Fibroblast of lung (primary cell): ENCODE measurements at regions not wholly inside any gene's neighbourhood (a gene's known extent, or its start where the extent isn't known, plus 50 kb on each side); places are given as distances from the start of the nearest gene placed in this dataset.

Experiments
- DNase-seq, 2 donors: peaks; one replicate each; pipeline versions ENCODE4 v3.0.0 to v3.0.0-alpha.2; 2010; ENCODE audit warnings: low read depth in 2 of 2
- H2AFZ ChIP-seq: 2 replicates; pipeline ENCODE4 v1.5.1; 2012; ENCODE audit warnings: low read length, control low read depth, inconsistent platforms
- H3K27ac ChIP-seq: 2 replicates; pipeline ENCODE4 v1.5.1; 2011; ENCODE audit warnings: low read length, control low read depth; ENCODE audit not compliant: insufficient read depth
- H3K27me3 ChIP-seq: 2 replicates; pipeline ENCODE4 v1.5.1; 2011; ENCODE audit warnings: mild to moderate bottlenecking, low read length; ENCODE audit not compliant: control insufficient read depth, insufficient read depth
- H3K36me3 ChIP-seq: 2 replicates; pipeline ENCODE4 v1.5.1; 2011; ENCODE audit warnings: low read length; ENCODE audit not compliant: control insufficient read depth, insufficient read depth
- H3K4me1 ChIP-seq: 2 replicates; pipeline ENCODE4 v1.5.1; 2011; ENCODE audit warnings: low read length; ENCODE audit not compliant: control insufficient read depth, insufficient read depth; ENCODE audit errors: extremely low read depth
- H3K4me2 ChIP-seq: 2 replicates; pipeline ENCODE4 v1.5.1; 2011; ENCODE audit warnings: low read length, control low read depth; ENCODE audit not compliant: insufficient read depth; ENCODE audit errors: extremely low read depth
- H3K4me3 ChIP-seq, 4 experiments: fragments of 200-600 bp in 1 of 4; sonication (generic) in 1 of 4; replicated peaks in 1 of 4; 2 replicates each; pipeline ENCODE4 v1.5.1; 2011 to 2016; ENCODE audit warnings: low read length in 4 of 4, low read depth in 3 of 4, mild to moderate bottlenecking in 3 of 4, control low read depth in 2 of 4, inconsistent platforms in 1 of 4, mixed read lengths in 1 of 4; ENCODE audit not compliant: insufficient read depth in 1 of 4; ENCODE audit errors: control extremely low read depth in 1 of 4
- H3K79me2 ChIP-seq: 2 replicates; pipeline ENCODE4 v1.5.1; 2012; ENCODE audit warnings: mild to moderate bottlenecking, low read length, inconsistent platforms; ENCODE audit not compliant: control insufficient read depth, insufficient read depth
- H3K9ac ChIP-seq: 2 replicates; pipeline ENCODE4 v1.5.1; 2011; ENCODE audit warnings: mild to moderate bottlenecking, low read length, control low read depth; ENCODE audit not compliant: insufficient read depth
- H3K9me3 ChIP-seq: 2 replicates; pipeline ENCODE4 v1.5.1; 2012; ENCODE audit warnings: low read depth, low read length; ENCODE audit not compliant: control insufficient read depth, insufficient read depth
- H4K20me1 ChIP-seq: 2 replicates; pipeline ENCODE4 v1.5.1; 2011; ENCODE audit warnings: low read length; ENCODE audit not compliant: control insufficient read depth, insufficient read depth; ENCODE audit errors: extremely low read depth
- EZH2 ChIP-seq: IDR thresholded peaks from 2 replicates; pipeline ENCODE4 v1.5.1; 2012; ENCODE audit warnings: low read length, control low read depth, mild to moderate bottlenecking; ENCODE audit errors: missing control alignments
- TF ChIP-seq, protein P1 (sequence below), 2 donors: IDR thresholded peaks in 1 of 2; conservative IDR thresholded peaks in 1 of 2; 1 replicate in 1 of 2; 2 replicates in 1 of 2; pipeline ENCODE4 v1.5.1; 2011 to 2012; ENCODE audit warnings: low read length in 2 of 2, control low read depth in 1 of 2, inconsistent platforms in 1 of 2, low read depth in 1 of 2, mild to moderate bottlenecking in 1 of 2

- Histone ChIP-seq H3K79me2 (no peaks in the 10 kb centered on the region), H3K36me3 (no peaks in the 10 kb centered on the region), H2AFZ (no peak overlapping the region), H3K27me3 (no peaks in the 10 kb centered on the region), H3K9me3 (no peaks in the 10 kb centered on the region), H3K9ac (no peak overlapping the region), H3K4me2 (no peak overlapping the region), H4K20me1 (no peaks in the 10 kb centered on the region), H3K27ac (no peak overlapping the region), H3K4me3 (no peak overlapping the region), H3K4me1 (no peaks in the 10 kb centered on the region)
- TF ChIP-seq, protein P1, sequence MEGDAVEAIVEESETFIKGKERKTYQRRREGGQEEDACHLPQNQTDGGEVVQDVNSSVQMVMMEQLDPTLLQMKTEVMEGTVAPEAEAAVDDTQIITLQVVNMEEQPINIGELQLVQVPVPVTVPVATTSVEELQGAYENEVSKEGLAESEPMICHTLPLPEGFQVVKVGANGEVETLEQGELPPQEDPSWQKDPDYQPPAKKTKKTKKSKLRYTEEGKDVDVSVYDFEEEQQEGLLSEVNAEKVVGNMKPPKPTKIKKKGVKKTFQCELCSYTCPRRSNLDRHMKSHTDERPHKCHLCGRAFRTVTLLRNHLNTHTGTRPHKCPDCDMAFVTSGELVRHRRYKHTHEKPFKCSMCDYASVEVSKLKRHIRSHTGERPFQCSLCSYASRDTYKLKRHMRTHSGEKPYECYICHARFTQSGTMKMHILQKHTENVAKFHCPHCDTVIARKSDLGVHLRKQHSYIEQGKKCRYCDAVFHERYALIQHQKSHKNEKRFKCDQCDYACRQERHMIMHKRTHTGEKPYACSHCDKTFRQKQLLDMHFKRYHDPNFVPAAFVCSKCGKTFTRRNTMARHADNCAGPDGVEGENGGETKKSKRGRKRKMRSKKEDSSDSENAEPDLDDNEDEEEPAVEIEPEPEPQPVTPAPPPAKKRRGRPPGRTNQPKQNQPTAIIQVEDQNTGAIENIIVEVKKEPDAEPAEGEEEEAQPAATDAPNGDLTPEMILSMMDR (conservative IDR thresholded peaks at IDR 0.05 in 1 of 2, IDR thresholded peaks at IDR 0.05 in 1 of 2; ENCODE audit: low read depth in 1 of 2, low read length in 2 of 2), result no peak
- TF ChIP-seq EZH2, result no peak
- peak; percentile 75 to 93 for DNase-seq
These were observed 276.1 kb downstream of the RPS6KC1 start for GRCh38 chr1:213327017-213327667.

DNA sequence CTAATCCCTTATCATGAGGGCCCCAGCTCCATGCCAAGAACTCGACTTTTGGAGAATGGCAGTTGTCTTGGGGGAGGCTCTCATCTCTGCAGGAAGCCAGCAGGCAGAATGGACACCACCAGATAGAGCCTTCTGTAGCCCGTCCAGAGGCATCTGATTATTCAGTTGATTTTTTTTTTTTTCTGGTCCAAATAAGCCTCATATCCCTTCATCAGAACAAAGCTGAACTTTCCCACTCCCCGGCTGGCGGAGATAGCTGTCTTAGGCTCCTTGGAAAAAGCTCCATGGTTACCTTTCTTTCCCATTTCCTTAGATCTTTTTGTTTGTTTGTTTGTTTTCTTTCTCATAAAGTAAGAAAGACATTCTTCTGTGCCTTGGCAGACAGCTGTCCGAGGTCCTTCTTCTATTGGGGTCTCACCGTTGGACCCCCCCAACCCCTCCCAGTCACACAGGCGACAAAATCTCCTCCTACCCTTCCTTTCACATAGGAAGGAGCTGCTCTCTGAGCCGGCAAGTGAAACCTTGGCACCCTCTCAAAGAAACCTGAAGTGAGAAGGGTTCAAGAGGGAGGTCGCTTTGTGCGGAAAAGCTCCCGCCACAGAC is 278.5 kb downstream of the RPS6KC1 start:
- Histone ChIP-seq H3K36me3 (no peaks in the 10 kb centered on the region), H3K4me3 (no peak overlapping the region), H4K20me1 (no peaks in the 10 kb centered on the region), H3K4me2 (no peak overlapping the region), H2AFZ (no peak overlapping the region), H3K79me2 (no peaks in the 10 kb centered on the region), H3K27ac (no peak overlapping the region), H3K27me3 (no peaks in the 10 kb centered on the region), H3K9me3 (no peaks in the 10 kb centered on the region), H3K9ac (no peak overlapping the region), H3K4me1 (no peaks in the 10 kb centered on the region)
- TF ChIP-seq, protein P1 (conservative IDR thresholded peaks at IDR 0.05 in 1 of 2, IDR thresholded peaks at IDR 0.05 in 1 of 2; ENCODE audit: low read depth in 1 of 2, low read length in 2 of 2), result no peak
- TF ChIP-seq EZH2, result no peak
- DNase-seq, result no peak

DNA sequence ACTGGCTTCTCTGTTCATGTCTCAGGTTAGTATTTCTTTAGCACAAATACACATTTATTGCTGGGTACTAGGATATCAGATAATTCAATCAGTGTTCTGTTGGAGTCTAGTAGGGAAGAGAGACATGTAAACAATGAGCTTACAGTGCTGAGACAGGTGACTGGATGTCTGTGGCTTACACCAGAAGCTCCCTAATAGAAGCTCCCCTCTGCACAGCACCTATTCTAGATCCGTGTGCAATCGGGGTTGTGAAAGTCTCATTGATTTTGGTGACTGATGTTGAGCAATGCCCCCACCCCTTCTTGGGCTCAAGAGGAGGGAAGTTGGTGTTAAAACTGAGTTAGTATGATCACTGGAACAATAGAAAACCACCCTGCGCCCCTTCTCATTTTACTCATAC is 279.2 kb downstream of the RPS6KC1 start:
- no peak overlapping the region for H3K9ac ChIP-seq
- no peaks in the 10 kb centered on the region for H3K36me3 ChIP-seq
- H3K79me2 ChIP-seq, result no peaks in the 10 kb centered on the region
- no peak overlapping the region for H3K4me2 ChIP-seq
- no peaks in the 10 kb centered on the region for H3K9me3 ChIP-seq
- no peak overlapping the region for H3K27ac ChIP-seq
- H3K27me3 ChIP-seq, result no peaks in the 10 kb centered on the region
- no peak for DNase-seq
- no peaks in the 10 kb centered on the region for H3K4me1 ChIP-seq
- no peak for TF ChIP-seq EZH2
- TF ChIP-seq, protein P1 (conservative IDR thresholded peaks at IDR 0.05 in 1 of 2, IDR thresholded peaks at IDR 0.05 in 1 of 2; ENCODE audit: low read depth in 1 of 2, low read length in 2 of 2), result no peak
- no peak overlapping the region for H3K4me3 ChIP-seq
- no peaks in the 10 kb centered on the region for H4K20me1 ChIP-seq
- no peak overlapping the region for H2AFZ ChIP-seq
